ENCODE measurements at regions not wholly inside any gene's neighbourhood (a gene's known extent, or its start where the extent isn't known, plus 50 kb on each side); places are given as distances from the start of the nearest gene placed in this dataset.
A peak's percentile ranks its signal among the peaks of the same experiment; 100 is the strongest.
"Not testable (repeated sequence)": the region's sequence is repeated elsewhere in the genome, so short reads cannot be mapped to it uniquely, and the experiment has no call there.

DNA sequence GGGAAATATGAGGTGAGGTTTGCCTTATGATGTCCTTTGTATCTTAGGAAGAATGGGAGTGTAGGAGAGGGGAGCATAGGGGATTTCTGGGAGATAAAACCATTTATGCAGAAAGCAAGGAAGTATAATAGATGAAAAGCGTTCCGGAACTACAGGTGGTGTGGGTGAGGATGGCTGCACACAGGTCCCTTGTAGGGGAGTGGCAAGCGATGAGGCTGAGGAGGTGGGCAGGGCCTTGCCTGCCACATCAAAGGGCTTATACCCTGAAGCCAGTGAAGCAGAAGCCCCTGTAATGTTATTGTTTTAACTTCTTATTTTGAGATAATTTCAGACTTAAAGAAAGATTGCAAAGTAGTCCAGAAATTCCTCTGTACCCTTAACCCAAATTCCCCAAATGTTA, 107.3 kb upstream of the IKBKE start:
- not testable (repeated sequence) for H3K27ac ChIP-seq

DNA sequence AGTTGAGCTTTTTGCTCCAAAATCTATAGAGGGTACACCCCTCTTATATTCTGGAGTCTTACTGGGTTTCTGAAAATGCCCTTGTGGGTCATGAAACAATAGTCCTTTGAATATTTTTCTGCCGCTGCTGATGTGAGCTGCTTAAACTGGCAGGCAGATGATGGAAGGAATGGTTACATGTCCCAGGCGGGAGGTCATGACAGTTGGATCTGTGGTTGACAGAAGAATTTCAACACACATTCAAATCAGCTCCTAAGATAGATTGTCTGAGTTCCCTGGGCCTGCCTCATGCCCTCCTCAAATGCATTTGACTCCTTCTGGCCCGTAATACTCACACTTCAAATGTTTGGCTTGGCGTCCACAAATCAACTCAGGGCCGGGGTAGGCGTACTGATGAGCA, 105.0 kb upstream of the IKBKE start:
- not testable (repeated sequence) for H3K27ac ChIP-seq

DNA sequence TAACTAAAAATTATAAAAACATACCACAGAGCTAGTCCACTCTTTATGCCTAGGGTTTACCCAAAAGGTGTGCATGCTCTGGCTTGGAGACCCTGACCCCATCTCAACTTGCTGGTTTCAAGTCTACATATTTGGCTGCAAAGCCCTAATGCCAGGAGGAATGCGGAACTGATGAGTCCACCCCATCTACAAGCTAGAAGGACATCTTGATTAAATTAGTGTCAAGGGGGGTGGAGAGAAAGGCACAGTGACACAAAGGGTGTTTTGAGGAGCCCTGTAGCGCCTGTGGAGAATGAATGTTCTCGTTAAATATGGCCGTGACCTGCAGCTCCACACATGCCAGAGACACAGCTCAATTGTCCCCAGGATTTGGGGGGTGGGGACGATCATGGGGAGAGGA, 104.1 kb upstream of the IKBKE start:
- not testable (repeated sequence) for H3K27ac ChIP-seq

DNA sequence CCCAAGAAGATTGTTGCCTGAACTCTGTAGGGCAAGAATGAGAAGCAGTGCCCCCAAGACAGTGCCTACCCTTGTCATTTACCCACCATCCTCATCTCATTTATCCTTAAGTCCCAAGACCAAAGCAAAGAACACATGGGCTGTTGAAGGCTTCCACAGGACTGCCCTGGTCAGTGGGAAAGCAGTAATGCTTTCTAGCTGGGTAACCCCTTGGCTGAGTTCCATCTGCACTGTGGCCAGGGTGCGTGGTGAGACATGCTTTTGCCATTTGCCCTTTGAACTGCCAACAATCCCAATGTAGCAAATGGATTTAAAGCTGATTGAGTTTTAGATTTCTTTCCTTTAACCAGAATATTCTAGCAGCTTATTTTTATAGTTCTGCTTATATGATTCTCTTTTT, 103.5 kb upstream of the IKBKE start:
- not testable (repeated sequence) for H3K27ac ChIP-seq

DNA sequence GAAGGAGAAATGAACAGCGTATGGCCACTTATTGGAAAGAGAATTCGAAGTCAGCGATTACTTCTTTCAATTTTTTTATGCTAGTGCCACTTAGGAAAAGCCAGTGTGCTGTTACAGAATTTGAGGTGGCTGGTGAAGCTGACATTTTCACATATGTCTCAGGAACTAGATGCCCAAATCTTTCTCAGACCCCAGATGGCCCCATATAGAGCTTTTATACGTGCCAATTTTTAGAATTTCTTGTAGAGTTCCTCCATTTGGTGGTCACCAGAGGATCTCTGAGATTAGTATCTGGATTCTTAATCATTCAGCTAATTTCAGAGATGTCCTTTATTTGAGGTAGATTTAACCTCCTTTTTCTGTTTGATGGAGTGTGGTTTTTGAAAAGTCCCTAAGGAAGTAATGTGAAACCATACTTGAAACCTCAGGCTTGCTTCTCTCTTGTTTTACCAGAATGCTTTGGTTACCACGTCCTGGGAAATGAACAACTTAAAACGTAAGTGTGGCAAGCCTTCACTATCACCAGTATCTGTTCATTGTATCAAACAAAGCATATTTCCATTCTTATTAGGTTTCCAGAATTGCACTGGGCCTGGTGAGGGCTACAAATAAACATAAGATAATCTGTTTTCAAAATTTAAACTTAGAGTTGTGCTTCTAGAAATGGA, 102.2 kb upstream of the IKBKE start:
- not testable (repeated sequence) for H3K27ac ChIP-seq

DNA sequence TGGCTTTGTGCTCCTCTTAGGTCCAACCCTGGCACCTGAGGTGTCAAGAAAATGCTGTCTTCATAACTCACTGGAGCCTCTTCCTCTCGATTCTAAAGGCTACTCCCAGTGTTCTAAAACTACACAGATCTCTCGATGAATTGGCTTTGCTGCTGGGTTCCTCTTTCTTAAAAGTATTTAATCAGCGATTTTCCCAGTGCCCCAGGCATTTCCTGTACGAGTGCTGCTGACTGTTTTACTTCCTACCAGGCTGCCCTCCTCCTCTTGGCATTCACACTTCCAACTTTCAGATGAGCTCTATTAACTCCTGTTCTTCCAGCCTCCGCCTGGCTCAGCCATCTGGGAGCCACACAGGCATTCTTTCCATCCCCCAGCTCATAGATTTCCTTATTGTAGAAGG, 95.6 kb upstream of the IKBKE start:
- H3K27ac ChIP-seq = not testable (repeated sequence)

DNA sequence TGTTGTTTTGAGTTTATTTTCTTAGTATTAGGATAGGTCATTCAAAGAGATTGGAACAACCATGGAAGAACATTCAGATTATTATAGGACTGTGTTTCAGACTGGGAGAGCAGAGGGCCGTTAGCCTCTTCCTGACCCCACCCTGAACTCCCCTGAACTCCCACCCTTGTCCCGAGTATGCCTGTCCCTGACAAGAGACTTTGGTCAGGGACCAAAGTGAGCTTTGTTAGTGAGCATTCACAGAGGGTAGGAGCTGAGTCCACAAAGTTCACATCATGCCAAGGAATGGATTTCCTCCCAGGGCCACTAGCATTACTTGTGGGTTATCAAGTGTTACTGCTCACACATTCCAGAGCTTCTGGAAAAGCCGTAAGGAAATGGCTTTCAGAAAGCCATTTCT, 94.7 kb upstream of the IKBKE start:
- not testable (repeated sequence) for H3K27ac ChIP-seq

DNA sequence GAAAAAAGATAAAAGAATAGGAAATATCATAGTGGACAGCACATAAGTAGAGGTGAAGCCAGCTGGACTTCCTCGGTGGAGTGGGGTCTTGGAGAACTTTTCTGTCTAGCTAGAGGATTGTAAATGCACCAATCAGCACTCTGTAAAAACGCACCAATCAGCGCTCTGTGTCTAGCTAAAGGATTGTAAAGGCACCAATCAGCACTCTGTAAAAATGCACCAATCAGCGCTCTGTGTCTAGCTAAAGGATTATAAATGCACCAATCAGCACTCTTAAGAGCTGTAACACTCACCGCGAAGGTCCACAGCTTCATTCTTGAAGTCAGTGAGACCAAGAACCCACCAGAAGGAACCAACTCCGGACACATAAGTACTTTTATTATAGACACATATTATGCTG, 91.8 kb upstream of the IKBKE start:
- not testable (repeated sequence) for H3K27ac ChIP-seq

DNA sequence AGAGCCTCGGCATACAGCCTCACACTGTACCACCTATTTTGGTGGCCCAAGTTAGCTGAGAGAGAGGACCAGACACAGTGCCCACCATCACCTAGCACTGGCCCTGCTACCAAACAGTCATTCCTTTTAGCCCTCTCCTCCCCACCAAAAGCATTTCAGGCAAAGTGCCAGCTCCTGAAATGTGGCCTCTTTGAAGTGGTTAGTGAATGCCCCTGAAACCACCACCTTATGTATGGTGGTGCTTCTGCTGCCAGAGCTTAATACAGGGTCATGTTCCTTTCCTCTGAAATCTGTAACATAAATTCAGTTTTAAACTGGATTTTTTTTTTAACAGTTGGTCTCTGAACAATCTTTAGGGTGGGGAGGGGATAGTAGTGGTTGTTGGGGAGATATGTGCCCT, 91.0 kb upstream of the IKBKE start:
- not testable (repeated sequence) for H3K27ac ChIP-seq

DNA sequence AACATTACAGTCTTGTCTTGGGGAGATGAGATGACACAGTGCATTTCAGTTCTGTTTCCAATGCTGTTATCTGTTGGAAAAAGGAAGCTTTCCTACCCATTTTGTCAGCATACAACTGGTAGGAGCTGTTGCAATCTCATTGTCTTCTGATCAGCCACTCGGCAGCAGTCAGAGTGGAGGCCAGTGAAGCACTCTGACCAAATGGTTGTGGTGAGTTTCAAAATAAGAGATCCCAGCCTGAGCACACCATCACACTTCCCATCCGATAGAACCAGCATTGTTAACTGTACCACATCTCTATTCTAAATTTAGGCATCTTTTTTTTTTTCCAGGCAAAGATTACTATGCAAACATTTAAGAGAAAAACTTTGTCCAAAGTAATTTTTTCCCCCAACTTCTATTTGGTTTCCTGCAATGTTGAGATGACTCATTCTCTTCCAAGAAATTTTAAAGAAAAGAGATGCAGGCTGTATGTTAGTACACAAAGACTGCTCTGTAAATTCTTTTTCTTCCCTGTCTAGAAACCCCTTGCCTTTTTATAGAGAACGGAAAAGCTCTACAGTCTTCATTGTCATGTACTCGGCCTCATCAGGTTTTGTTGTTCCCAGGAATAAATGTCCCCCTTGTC, 90.0 kb upstream of the IKBKE start:
- not testable (repeated sequence) for H3K27ac ChIP-seq

DNA sequence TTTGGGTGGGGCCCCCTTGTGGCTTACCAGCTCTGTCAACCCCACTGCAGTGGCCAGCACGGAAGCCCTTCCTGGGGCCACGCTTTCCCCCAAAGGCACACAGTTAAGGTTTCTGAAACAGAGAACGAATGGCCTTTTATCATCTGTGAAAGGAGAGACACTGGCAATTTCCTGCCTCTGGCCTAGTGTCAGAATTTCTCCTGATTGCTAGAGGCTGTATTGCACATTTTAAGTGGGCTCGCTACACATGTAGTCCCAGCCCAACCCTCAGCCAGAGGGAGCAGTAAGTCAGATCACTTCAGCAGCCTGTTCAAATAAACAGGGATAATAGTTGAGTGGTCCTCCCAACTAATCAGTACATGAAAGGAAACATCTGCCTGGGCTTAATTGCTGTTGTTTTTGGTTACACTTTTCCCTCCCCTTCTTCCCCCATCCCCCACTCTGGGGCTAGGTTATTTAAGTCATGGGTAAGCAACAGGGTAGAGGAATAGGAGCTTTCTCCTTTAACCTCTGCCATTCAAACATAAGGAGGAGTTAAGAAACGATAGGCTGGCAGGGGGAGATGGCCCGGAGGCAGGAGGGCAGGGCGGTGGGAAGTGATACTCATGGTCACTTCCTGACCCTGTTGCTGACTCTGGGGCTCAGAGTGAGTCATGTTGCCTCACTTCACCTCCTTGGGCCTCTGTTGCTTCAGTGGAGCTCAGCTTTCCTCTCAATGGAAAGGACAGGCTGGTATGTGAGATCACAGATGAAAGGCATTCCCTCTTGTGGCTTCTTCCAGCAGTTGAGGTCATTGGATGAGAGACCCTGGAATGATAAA, 89.3 kb upstream of the IKBKE start:
- H3K27ac ChIP-seq = not testable (repeated sequence)

DNA sequence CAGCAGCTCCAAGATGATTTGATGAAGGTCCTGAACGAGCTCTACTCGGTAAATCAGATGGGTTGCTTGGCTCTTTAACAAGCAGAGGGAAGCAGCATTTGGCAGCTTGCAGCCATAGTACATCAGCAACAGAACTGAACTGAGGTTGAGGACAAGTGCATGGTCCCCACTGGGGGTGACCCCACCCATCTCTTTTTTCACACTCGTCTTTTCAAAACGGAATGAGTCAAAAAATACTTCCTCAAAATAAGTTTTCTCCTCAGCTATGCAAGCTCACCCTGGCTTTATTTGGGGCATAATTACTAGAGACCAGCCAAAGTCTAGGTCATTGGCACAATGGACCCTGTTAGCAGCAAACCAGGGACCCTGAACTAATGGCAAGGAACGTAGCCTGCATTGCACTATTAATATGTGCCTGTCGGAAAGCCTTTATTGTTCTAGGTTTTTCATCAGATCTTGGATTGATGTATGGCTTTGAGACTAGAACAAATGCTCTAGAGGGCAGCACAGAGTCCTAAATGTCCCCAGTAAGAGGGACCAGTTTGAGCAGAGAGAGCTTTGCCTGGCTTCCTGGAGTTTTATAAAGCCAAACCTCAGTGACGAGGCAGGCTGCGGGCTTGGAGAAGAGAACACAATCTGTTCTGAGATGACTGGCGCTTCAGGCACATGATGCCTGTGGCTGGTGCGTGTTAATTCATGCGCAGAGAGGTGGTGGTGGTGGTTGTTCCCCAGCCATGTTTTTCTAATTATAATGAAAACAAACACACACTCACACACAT, 86.1 kb upstream of the IKBKE start:
- TF ChIP-seq, protein P1, sequence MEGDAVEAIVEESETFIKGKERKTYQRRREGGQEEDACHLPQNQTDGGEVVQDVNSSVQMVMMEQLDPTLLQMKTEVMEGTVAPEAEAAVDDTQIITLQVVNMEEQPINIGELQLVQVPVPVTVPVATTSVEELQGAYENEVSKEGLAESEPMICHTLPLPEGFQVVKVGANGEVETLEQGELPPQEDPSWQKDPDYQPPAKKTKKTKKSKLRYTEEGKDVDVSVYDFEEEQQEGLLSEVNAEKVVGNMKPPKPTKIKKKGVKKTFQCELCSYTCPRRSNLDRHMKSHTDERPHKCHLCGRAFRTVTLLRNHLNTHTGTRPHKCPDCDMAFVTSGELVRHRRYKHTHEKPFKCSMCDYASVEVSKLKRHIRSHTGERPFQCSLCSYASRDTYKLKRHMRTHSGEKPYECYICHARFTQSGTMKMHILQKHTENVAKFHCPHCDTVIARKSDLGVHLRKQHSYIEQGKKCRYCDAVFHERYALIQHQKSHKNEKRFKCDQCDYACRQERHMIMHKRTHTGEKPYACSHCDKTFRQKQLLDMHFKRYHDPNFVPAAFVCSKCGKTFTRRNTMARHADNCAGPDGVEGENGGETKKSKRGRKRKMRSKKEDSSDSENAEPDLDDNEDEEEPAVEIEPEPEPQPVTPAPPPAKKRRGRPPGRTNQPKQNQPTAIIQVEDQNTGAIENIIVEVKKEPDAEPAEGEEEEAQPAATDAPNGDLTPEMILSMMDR (conservative IDR thresholded peaks at IDR 0.05) = 0 out of 2 replicates have a peak, but pooled peaks have one; percentile 11
- H3K27ac ChIP-seq = not testable (repeated sequence)

DNA sequence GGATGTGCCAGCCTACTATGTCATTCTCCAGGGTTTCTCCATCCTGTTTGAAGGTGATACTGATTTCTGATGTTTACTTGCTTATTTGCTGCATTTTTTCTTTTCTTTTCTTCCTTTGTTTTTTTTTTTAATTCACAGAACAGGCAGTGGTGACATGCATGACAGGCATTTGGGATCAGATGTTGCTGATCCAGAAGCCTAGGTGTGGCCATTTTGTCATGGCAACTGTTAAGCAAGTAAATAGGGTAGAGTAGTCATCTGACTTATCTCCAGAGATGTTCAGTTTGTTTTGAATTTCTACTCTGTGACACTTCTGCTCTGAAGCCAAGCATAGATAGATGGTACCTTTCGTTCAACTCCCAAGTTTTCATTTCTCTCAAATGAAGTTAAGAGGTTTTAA, 85.4 kb upstream of the IKBKE start:
- H3K27ac ChIP-seq = not testable (repeated sequence)

DNA sequence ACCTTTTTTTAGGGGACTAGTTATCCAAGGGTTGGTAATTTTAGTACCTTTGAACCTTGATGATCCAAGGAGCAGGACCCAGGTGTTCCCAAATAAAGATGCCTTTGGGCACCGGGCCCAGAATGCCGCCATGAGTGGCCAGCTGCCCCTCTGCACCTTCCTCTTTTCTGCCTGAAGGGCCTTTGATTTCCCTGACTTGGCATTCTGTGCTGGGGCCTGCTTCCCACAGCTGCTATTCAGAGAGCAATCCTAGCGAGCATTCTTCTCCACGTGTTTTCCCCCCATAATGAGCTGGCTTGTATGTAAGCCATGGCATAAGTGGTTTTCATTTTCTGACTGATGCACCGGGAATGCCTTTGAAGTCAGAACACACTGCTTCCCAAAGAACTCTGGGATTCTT, 82.6 kb upstream of the IKBKE start:
- H3K27ac ChIP-seq = not testable (repeated sequence)

DNA sequence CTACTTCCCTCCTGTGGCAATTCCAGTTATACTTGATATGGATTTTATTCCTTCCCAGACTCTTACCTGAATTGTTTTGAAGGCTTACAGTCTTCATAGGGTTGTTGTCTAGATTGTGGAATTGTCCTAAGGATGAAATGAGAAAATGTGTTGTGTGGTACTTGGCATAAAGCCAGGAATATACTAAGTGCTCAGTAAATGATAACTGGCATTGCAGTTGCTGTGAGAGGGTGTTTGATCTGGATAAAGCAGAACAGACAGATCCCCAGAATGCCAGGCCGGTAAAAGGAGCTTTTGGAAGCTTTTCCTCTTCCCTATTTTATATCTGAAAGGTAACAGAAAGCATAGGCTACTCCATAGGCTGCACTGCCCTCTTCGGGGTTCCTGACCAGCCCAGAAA, 78.4 kb upstream of the IKBKE start:
- not testable (repeated sequence) for H3K27ac ChIP-seq

DNA sequence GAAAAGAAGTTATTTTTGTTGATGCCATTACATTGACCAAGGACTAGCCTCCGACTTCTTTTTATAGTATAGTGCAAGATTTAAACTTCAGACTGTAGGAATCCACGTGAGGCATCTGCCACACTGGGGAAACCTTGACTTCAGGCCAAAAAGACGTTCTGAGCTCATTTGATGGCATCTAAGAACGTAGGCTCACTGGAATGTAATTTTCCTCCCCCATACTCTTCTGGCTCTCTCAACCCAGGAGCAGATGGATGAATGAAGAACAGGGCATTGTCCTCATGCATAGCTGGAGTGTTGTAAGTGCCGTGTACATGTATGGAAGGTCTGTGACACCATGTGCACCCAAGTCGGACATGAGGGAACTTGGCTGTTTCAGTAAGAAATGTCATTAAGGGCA, 72.8 kb upstream of the IKBKE start:
- not testable (repeated sequence) for H3K27ac ChIP-seq

DNA sequence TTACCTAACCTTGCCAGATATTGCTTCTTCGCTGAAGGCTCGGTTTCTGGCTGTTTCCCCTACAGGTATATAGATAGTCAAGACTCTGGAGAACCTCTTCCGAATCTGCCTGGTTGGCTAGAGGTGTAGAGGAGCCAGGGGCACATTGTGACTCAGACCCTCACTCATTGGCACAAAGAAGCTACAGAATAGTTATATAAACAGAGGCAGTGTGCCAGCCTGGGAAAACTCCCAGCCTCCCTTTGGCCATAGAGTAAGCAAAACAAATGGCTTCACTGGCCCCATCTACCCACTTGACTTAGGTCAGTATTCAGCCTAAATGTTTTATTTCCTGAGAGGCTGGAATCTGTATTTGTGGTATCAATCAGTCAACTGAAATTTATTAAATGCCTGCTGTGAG, 72.0 kb upstream of the IKBKE start:
- H3K27ac ChIP-seq = not testable (repeated sequence)

DNA sequence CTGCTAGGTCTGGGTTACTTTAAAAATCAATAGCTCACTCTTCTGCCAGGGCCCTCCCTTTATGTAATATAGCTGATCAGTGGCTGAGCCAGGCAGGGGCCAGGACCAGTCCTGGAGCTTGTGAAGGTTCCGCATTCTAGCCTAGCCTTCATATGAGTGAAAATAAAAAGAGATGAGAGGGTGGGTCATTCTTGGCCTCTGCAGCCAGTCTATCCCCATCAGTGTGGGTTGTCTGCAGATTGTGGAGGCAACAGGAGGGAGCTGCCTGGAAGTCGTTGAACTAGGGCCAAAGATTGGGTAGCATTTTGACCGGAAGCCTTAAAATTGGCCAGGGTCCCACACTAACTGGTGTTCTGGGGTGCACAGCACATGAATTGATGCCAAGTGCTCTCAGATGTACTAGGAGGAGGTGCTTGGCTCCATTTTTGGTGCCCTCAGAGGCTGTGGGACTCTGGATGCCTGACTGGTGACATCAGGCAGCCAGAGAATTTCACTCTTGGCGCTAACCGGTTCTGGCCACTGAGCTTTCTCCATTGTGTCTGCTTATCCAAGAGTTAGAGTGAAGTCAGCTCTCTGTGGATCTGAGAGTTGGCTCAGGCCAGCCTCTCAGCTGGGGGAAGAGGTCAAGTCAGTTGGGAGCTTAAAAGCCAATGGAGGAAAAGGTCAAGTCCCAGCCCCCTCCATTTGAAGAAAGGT, 66.5 kb upstream of the IKBKE start:
- not testable (repeated sequence) for H3K27ac ChIP-seq

DNA sequence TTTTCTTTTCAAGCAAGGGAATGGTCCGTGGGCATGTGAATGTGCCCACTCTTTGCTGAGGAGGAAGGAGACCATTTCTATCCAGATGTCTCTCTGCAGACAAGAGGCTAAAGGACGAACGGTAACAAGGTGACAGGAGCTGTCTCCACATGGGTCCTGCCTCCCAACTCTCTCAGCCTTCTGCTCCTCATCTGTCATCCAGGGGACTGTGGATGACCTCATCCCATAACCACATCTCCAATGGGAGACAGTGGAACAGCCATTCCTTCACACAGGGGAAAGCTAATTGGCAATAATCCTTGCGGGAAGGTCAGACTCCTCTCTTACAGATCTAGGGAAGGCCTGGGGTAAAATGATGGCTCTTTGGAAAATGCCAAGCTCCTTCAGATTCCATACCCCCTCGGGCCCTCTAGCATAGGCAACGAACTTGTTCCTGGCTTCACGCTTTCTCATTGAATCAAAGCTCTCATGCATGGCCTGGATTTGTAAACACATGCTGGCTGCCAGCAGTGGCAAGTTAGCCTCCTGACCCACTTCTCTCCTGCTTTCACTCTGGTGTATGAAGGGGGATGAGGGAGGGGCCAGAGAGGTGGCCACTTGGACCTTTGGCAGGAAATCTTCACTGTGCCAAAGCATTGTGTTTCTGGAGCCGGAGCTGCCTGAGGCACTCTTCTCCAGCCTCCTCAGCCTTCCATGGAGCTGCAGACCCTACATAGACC, 65.8 kb upstream of the IKBKE start:
- not testable (repeated sequence) for H3K27ac ChIP-seq

DNA sequence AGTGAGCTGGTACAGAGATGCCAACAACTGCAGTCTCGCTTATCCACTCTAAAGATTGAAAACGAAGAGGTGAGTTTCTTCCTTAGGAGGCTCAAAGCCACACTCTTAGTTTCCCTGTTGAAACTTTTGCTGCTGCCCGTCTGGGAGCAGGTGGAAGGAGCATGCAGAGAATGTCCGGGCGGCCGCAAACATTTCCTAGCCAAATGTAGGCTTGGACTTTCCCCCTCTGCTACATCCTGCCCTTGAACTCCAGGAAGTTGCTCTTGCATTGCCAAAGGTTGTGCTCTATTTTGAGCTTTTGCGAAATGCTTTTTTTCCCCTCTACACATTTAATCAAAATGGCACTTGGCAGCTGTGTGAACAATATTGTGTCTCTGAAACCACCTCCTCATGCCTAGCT, 65.0 kb upstream of the IKBKE start:
- H3K27ac ChIP-seq = not testable (repeated sequence)
